HepG2 (cell line): ENCODE measurements at regions not wholly inside any gene's neighbourhood (a gene's known extent, or its start where the extent isn't known, plus 50 kb on each side); places are given as distances from the start of the nearest gene placed in this dataset.

Experiments
- ATAC-seq: fragments of 200-7000 bp; cut with Tn5 transposase; 3 replicates; pipeline ENCODE4 v1.9.1; 2020; ENCODE audit warnings: mild to moderate bottlenecking, moderate library complexity
- BruUV-seq: library from RNA; stranded (reverse); fragments of 400-500 nt; replicated peaks from 2 replicates; lab custom pipeline; 2021; lab: Mats Ljungman, UMichigan
- CTCF ChIA-PET: fragments of 300-600 bp; formaldehyde crosslinking; extraction: SDS; loops from one replicate; lab custom pipeline; 2021; ENCODE audit warnings: low total read pairs, inconsistent platforms, low intra/inter-chr PET ratio; lab: Yijun Ruan, JAX
- POLR2A ChIA-PET: fragments of 350-600 bp; sonication (Branson Sonifier 250); formaldehyde crosslinking; loops from one replicate; lab custom pipeline; 2020; ENCODE audit warnings: antibody characterized with exemption, inconsistent platforms; lab: Yijun Ruan, JAX
- DNase-seq: peaks from one replicate; pipeline ENCODE4 v3.0.0-alpha.2; 2015; ENCODE audit warnings: low spot score
- FAIRE-seq: peaks from 3 replicates; lab custom pipeline; 2011; peaks lifted over from hg19 to GRCh38; lab: Jason Lieb, UNC
- H2AFZ ChIP-seq: one replicate; pipeline ENCODE4 v1.6.1; 2011; ENCODE audit warnings: low read length, inconsistent platforms
- H3K27ac ChIP-seq: fragments of 300-600 bp; 3 replicates; pipeline ENCODE4 v1.8.0; 2011; ENCODE audit warnings: mixed run types, mild to moderate bottlenecking, mixed read lengths, low read length, inconsistent platforms; ENCODE audit not compliant: insufficient read depth; ENCODE audit errors: extremely low read length
- H3K27me3 ChIP-seq, 2 experiments: fragments of 200-600 bp in 1 of 2; 2 replicates in 1 of 2; 3 replicates in 1 of 2; pipeline versions ENCODE4 v1.6.0 to v1.8.0; 2011; ENCODE audit warnings: low read length in 2 of 2, mild to moderate bottlenecking in 2 of 2, moderate library complexity in 2 of 2, inconsistent platforms in 1 of 2; ENCODE audit not compliant: insufficient read depth in 2 of 2, control insufficient read depth in 1 of 2
- H3K36me3 ChIP-seq, 2 experiments: fragments of 200-600 bp in 1 of 2; replicated peaks in 1 of 2; 2 replicates in 1 of 2; 3 replicates in 1 of 2; pipeline versions ENCODE4 v1.5.1 to v1.8.0; 2011; ENCODE audit warnings: low read length in 2 of 2, inconsistent platforms in 1 of 2; ENCODE audit not compliant: insufficient read depth in 2 of 2, control insufficient read depth in 1 of 2
- H3K4me1 ChIP-seq: 2 replicates; pipeline ENCODE4 v1.5.1; 2012; ENCODE audit warnings: low read length, inconsistent platforms; ENCODE audit not compliant: insufficient read depth
- H3K4me2 ChIP-seq: 2 replicates; pipeline ENCODE4 v1.6.0; 2011; ENCODE audit warnings: low read depth, low read length, inconsistent platforms
- H3K4me3 ChIP-seq, 3 experiments: fragments of 200-600 bp in 1 of 3; sonication (generic), shearing (Covaris generic) in 1 of 3; replicated peaks in 1 of 3; 2 replicates each; pipeline ENCODE4 v1.5.1; 2011 to 2016; ENCODE audit warnings: low read length in 3 of 3, inconsistent platforms in 2 of 3, low read depth in 2 of 3, mild to moderate bottlenecking in 2 of 3, control low read depth in 1 of 3, mixed read lengths in 1 of 3; ENCODE audit not compliant: insufficient read depth in 1 of 3
- H3K79me2 ChIP-seq: one replicate; pipeline ENCODE4 v1.6.1; 2011; ENCODE audit warnings: low read length, inconsistent platforms; ENCODE audit not compliant: insufficient read depth
- H3K9ac ChIP-seq: 2 replicates; pipeline ENCODE4 v1.6.0; 2011; ENCODE audit warnings: mild to moderate bottlenecking, low read depth, low read length, inconsistent platforms; ENCODE audit not compliant: insufficient read depth
- H3K9me3 ChIP-seq: 2 replicates; pipeline ENCODE4 v1.5.1; 2012; ENCODE audit warnings: mild to moderate bottlenecking, low read length
- H4K20me1 ChIP-seq: 2 replicates; pipeline ENCODE4 v1.6.0; 2011; ENCODE audit warnings: inconsistent platforms, mild to moderate bottlenecking, low read length, moderate library complexity; ENCODE audit not compliant: insufficient read depth
- ATAD3A ChIP-seq: sonication (generic); formaldehyde crosslinking; IDR thresholded peaks from 2 replicates; pipeline ENCODE4 v1.4.0; 2020; ENCODE audit warnings: missing genetic modification reagents
- FOSL2 ChIP-seq: sonication (generic); formaldehyde crosslinking; IDR thresholded peaks from 2 replicates; pipeline ENCODE4 v1.4.0; 2020; ENCODE audit warnings: missing genetic modification reagents
- GTF3A ChIP-seq: sonication (generic); formaldehyde crosslinking; conservative IDR thresholded peaks from 2 replicates; pipeline ENCODE4 v1.4.0; 2020; ENCODE audit warnings: mild to moderate bottlenecking, missing genetic modification reagents
- HMGA1 ChIP-seq: sonication (generic); formaldehyde crosslinking; conservative IDR thresholded peaks from 2 replicates; pipeline ENCODE4 v1.4.0; 2020; ENCODE audit warnings: missing genetic modification reagents
- KDM2A ChIP-seq: sonication (generic); formaldehyde crosslinking; IDR thresholded peaks from 2 replicates; pipeline ENCODE4 v1.4.0; 2020; ENCODE audit warnings: low read depth, missing genetic modification reagents, borderline replicate concordance
- MAF1 ChIP-seq: sonication (generic); formaldehyde crosslinking; IDR thresholded peaks from 2 replicates; pipeline ENCODE4 v1.5.0; 2020; ENCODE audit warnings: missing genetic modification reagents, borderline replicate concordance
- MEIS1 ChIP-seq: sonication (generic); formaldehyde crosslinking; IDR thresholded peaks from 2 replicates; pipeline ENCODE4 v1.9.0; 2021; ENCODE audit warnings: mild to moderate bottlenecking, missing genetic modification reagents, moderate library complexity, borderline replicate concordance
- MTF2 ChIP-seq: sonication (generic); formaldehyde crosslinking; IDR thresholded peaks from 2 replicates; pipeline ENCODE4 v1.5.0; 2020; ENCODE audit warnings: missing genetic modification reagents, borderline replicate concordance
- SCMH1 ChIP-seq: sonication (generic); formaldehyde crosslinking; IDR thresholded peaks from 2 replicates; pipeline ENCODE4 v1.9.0; 2021; ENCODE audit warnings: missing genetic modification reagents, mild to moderate bottlenecking, borderline replicate concordance
- SNAPC5 ChIP-seq: sonication (generic); formaldehyde crosslinking; IDR thresholded peaks from 2 replicates; pipeline ENCODE4 v1.8.1; 2023; ENCODE audit warnings: mild to moderate bottlenecking, missing genetic modification reagents, borderline replicate concordance
- SRSF4 ChIP-seq: fragments of 200-400 bp; formaldehyde crosslinking; IDR thresholded peaks from one replicate; pipeline ENCODE4 v1.6.1; 2018; ENCODE audit warnings: mild to moderate bottlenecking, low read depth, low read length, moderate library complexity; ENCODE audit not compliant: poor library complexity, severe bottlenecking
- TOPORS ChIP-seq: sonication (generic); formaldehyde crosslinking; IDR thresholded peaks from 2 replicates; pipeline ENCODE4 v1.8.0; 2023; ENCODE audit warnings: mild to moderate bottlenecking, missing genetic modification reagents
- ZBED4 ChIP-seq: sonication (generic); formaldehyde crosslinking; IDR thresholded peaks from 2 replicates; pipeline ENCODE4 v1.4.0; 2020; ENCODE audit warnings: missing genetic modification reagents, borderline replicate concordance
- ZBTB3 ChIP-seq: sonication (generic); formaldehyde crosslinking; IDR thresholded peaks from 2 replicates; pipeline ENCODE4 v1.4.0; 2020; ENCODE audit warnings: low read depth, mild to moderate bottlenecking, moderate library complexity, missing genetic modification reagents, borderline replicate concordance
- ZFP37 ChIP-seq: sonication (generic); formaldehyde crosslinking; IDR thresholded peaks from 2 replicates; pipeline ENCODE4 v1.4.0; 2020; ENCODE audit warnings: missing genetic modification reagents, borderline replicate concordance
- ZNF317 ChIP-seq: sonication (generic); formaldehyde crosslinking; IDR thresholded peaks from 2 replicates; pipeline ENCODE4 v1.5.0; 2020; ENCODE audit warnings: mild to moderate bottlenecking, missing genetic modification reagents
- ZNF766 ChIP-seq: sonication (generic); formaldehyde crosslinking; IDR thresholded peaks from 2 replicates; pipeline ENCODE4 v1.5.0; 2020; ENCODE audit warnings: missing genetic modification reagents, borderline replicate concordance
- WGBS: methylation state at CpG from one replicate; pipeline ENCODE4 v1.1.6; 2017; ENCODE audit warnings: low lambda C conversion rate; 5-methylcytosine and 5-hydroxymethylcytosine counted together
- in situ Hi-C: cut with HindIII; loops from 2 replicates; pipeline ENCODE4 v1.10.0; 2017; ENCODE audit warnings: low pct_unique_long_range_greater_than_20kb; ENCODE audit not compliant: extremely low pct_ligation_motif_present
- intact Hi-C: fragments of 100-400 bp; cut with micrococcal nuclease; formaldehyde crosslinking; loops from one replicate; pipeline ENCODE4 v1.10.0; 2022; ENCODE audit not compliant: unreplicated experiment
- TF ChIP-seq, protein P1 (sequence below): sonication (generic); formaldehyde crosslinking; conservative IDR thresholded peaks from 2 replicates; pipeline ENCODE4 v1.8.0; 2022; ENCODE audit warnings: missing genetic modification reagents
- TF ChIP-seq, protein P2 (sequence below): sonication (generic); formaldehyde crosslinking; IDR thresholded peaks from 2 replicates; pipeline ENCODE4 v1.8.1; 2023; ENCODE audit warnings: missing genetic modification reagents, inconsistent platforms, borderline replicate concordance

DNA sequence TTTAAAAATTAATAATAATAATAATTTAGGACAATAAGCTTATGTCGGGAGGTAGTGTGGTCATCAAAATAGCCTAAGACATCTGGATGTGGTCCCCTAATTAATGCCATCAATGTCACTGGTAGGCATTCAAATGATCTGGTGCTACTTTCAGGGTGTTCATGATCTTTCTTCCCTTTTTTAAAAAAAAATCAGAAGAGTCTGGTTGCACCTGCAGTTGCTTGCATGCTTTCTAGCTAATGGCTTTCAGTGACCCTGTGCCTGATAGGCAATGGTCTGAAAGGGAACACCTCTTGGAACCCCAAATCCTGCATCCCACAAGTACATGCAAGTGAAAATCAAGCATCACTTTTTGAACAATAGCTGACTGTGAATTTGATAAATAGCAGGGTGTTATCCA, 64.1 kb upstream of the KBTBD8 start (continued):
- TF ChIP-seq SCMH1 (no peak), TOPORS (CRISPR knock-in tag) (no peak), KDM2A (CRISPR knock-in tag) (no peak), FOSL2 (no peak), ZNF317 (CRISPR knock-in tag) (no peak), GTF3A (no peak), ATAD3A (CRISPR knock-in tag) (no peak)

GRCh38 chr3:66934725-66935124, 63.4 kb upstream of the KBTBD8 start:
- no peak for ATAC-seq
- no peaks in the 10 kb centered on the region; a peak in 1 of 5 replicates for H3K27me3 ChIP-seq
- intact Hi-C loops (no loop called here), in situ Hi-C loops (no loop called here)
- no peaks in the 10 kb centered on the region for H3K9me3 ChIP-seq
- POLR2A ChIA-PET, result no interaction called here
- H3K4me1 ChIP-seq, result no peaks in the 10 kb centered on the region
- no peaks in the 10 kb centered on the region for H4K20me1 ChIP-seq
- 2% methylated on average over 3 of the region's 3 CpGs for WGBS
- H3K4me3 ChIP-seq, result no peak overlapping the region
- no peaks in the 10 kb centered on the region for H3K79me2 ChIP-seq
- H2AFZ ChIP-seq, result no peak overlapping the region
- no TSS peak for BruUV-seq
- H3K36me3 ChIP-seq, result no peaks in the 10 kb centered on the region
- H3K4me2 ChIP-seq, result no peak overlapping the region
- H3K9ac ChIP-seq, result no peak overlapping the region
- CTCF ChIA-PET, result no interaction called here
- H3K27ac ChIP-seq, result no peak overlapping the region
- DNase-seq, result no peak
- FAIRE-seq, result no peak
- TF ChIP-seq SRSF4 (no peak), HMGA1 (CRISPR knock-in tag) (no peak), SNAPC5 (CRISPR knock-in tag) (no peak), ZBED4 (no peak), MTF2 (no peak), MAF1 (CRISPR knock-in tag) (no peak), ZBTB3 (CRISPR knock-in tag) (no peak), ZNF766 (no peak), MEIS1 (CRISPR knock-in tag) (no peak), ZFP37 (CRISPR knock-in tag) (no peak)
- TF ChIP-seq, protein P1, sequence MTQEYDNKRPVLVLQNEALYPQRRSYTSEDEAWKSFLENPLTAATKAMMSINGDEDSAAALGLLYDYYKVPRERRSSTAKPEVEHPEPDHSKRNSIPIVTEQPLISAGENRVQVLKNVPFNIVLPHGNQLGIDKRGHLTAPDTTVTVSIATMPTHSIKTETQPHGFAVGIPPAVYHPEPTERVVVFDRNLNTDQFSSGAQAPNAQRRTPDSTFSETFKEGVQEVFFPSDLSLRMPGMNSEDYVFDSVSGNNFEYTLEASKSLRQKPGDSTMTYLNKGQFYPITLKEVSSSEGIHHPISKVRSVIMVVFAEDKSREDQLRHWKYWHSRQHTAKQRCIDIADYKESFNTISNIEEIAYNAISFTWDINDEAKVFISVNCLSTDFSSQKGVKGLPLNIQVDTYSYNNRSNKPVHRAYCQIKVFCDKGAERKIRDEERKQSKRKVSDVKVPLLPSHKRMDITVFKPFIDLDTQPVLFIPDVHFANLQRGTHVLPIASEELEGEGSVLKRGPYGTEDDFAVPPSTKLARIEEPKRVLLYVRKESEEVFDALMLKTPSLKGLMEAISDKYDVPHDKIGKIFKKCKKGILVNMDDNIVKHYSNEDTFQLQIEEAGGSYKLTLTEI, result no peak
- TF ChIP-seq, protein P2, sequence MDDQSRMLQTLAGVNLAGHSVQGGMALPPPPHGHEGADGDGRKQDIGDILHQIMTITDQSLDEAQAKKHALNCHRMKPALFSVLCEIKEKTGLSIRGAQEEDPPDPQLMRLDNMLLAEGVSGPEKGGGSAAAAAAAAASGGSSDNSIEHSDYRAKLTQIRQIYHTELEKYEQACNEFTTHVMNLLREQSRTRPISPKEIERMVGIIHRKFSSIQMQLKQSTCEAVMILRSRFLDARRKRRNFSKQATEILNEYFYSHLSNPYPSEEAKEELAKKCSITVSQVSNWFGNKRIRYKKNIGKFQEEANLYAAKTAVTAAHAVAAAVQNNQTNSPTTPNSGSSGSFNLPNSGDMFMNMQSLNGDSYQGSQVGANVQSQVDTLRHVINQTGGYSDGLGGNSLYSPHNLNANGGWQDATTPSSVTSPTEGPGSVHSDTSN, result no peak
